Chondrocyte (in vitro differentiated cells): ENCODE measurements at regions not wholly inside any gene's neighbourhood (a gene's known extent, or its start where the extent isn't known, plus 50 kb on each side); places are given as distances from the start of the nearest gene placed in this dataset.

ENCODE experiments used
- DNase-seq: peaks from one replicate; pipeline ENCODE4 v3.0.0; 2021; ENCODE audit warnings: mixed read lengths, low spot score
- H3K27ac Mint-ChIP-seq: one replicate; pipeline ENCODE4 v1.8.0; 2021; ENCODE audit warnings: mild to moderate bottlenecking, moderate library complexity, mixed read lengths; ENCODE audit not compliant: unreplicated experiment
- H3K27me3 Mint-ChIP-seq: 2 replicates; pipeline ENCODE4 v1.8.0; 2021; ENCODE audit warnings: low read depth, mixed read lengths
- H3K36me3 Mint-ChIP-seq: 2 replicates; pipeline ENCODE4 v1.8.0; 2021; ENCODE audit warnings: low read depth, mixed read lengths
- H3K4me1 Mint-ChIP-seq: 2 replicates; pipeline ENCODE4 v1.8.0; 2021; ENCODE audit warnings: low read depth, mild to moderate bottlenecking, mixed read lengths
- H3K4me3 Mint-ChIP-seq: one replicate; pipeline ENCODE4 v1.8.0; 2021; ENCODE audit warnings: mild to moderate bottlenecking, moderate library complexity, mixed read lengths; ENCODE audit not compliant: unreplicated experiment
- H3K9me3 Mint-ChIP-seq: 2 replicates; pipeline ENCODE4 v1.8.0; 2021; ENCODE audit warnings: low read depth, mixed read lengths
- CTCF ChIP-seq: fragments of 200-600 bp; sonication (generic); IDR thresholded peaks from 2 replicates; pipeline ENCODE4 v1.5.0; 2021; ENCODE audit warnings: antibody characterized with exemption, mild to moderate bottlenecking, moderate library complexity

DNA sequence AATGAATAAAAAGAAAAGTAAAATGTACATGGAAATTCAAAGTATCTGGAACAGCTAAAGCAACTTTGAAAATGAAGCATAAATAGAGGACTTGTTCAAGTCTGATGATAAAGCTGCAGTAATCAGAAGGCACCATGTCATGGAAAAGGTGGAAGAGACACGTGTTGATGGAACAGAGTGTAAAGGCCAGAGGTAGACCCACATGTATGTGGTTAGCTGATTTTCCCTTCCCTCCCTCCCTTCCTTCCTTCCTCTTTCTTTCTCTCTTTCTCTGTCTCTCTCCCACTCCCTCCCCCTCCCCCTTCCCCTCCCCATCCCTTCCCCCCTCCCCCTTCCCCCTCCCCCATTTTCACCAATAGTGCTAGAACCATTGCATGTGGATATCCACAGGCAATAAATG, 58.7 kb upstream of the FCN1 start:
- Mint-ChIP-seq H3K9me3 (no peaks in the 10 kb centered on the region), H3K36me3 (peaks cover 2% of the 10 kb centered on the region), H3K27ac (no peak overlapping the region), H3K4me1 (no peaks in the 10 kb centered on the region), H3K4me3 (no peak overlapping the region), H3K27me3 (peaks cover 48% of the 10 kb centered on the region)
- TF ChIP-seq CTCF = no peak
- no peak for DNase-seq

DNA sequence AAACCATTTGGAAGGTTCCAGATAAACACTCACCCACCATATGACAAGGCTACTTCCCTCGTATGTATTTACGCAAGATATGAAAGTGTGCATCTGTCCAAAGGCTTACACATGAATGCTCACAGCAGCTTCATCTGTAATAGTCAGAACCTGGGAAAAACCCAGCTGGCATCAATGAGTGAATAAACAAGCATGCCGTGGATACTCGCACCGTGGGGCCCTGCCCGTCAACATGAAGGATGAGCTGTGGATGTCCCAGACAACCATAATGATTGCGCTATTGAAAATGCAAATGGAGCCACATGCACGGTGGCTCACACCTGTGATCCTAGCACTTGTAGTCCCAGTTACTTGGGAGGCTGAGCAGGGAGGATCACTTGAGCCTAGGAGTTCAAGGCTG, 60.6 kb upstream of the FCN1 start:
- no peak for DNase-seq
- Mint-ChIP-seq H3K9me3 (no peaks in the 10 kb centered on the region), H3K4me1 (no peaks in the 10 kb centered on the region), H3K27me3 (peaks cover 42% of the 10 kb centered on the region), H3K4me3 (no peak overlapping the region), H3K36me3 (peaks cover 4% of the 10 kb centered on the region), H3K27ac (no peak overlapping the region)
- TF ChIP-seq CTCF = no peak

- DNase-seq = no peak
- peaks cover 32% of the 10 kb centered on the region for H3K27me3 Mint-ChIP-seq
- no peaks in the 10 kb centered on the region for H3K9me3 Mint-ChIP-seq
- H3K4me1 Mint-ChIP-seq = no peaks in the 10 kb centered on the region
- peaks cover 5% of the 10 kb centered on the region for H3K36me3 Mint-ChIP-seq
- no peak for TF ChIP-seq CTCF
- H3K4me3 Mint-ChIP-seq = no peak overlapping the region
- no peak overlapping the region for H3K27ac Mint-ChIP-seq
These were observed 62.8 kb upstream of the FCN1 start for GRCh38 chr9:134980516-134980915.

DNA sequence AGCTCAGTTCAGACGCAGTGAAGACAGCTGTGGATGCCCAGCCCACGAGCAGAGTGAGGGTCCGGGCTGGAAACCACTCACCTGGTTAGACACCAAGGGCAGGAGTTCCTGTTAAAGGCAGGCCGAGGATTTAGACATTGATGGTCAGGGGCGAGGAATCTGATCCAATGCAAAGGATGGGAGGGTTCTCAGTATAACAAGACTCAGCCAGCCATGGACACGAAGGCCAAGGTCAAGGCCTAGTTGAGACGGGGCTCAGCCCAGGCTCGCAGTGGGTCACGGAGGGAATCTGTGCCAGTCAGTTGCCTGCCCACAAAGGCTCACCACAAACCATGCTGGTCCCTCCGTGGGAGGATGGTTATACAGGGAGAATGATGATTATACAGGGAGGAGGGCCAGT, 63.3 kb upstream of the FCN1 start:
- TF ChIP-seq CTCF = no peak
- Mint-ChIP-seq H3K27me3 (peaks cover 30% of the 10 kb centered on the region), H3K27ac (no peak overlapping the region), H3K9me3 (peaks cover 4% of the 10 kb centered on the region), H3K4me1 (no peaks in the 10 kb centered on the region), H3K36me3 (peaks cover 5% of the 10 kb centered on the region), H3K4me3 (no peak overlapping the region)
- no peak for DNase-seq

- peaks cover 8% of the 10 kb centered on the region for H3K9me3 Mint-ChIP-seq
- H3K4me1 Mint-ChIP-seq = no peaks in the 10 kb centered on the region
- no peak overlapping the region for H3K27ac Mint-ChIP-seq
- no peak for DNase-seq
- H3K36me3 Mint-ChIP-seq = peaks cover 5% of the 10 kb centered on the region
- peaks cover 29% of the 10 kb centered on the region for H3K27me3 Mint-ChIP-seq
- no peak for TF ChIP-seq CTCF
- H3K4me3 Mint-ChIP-seq = no peak overlapping the region
These were observed 64.1 kb upstream of the FCN1 start for GRCh38 chr9:134981829-134982228.
